ENCODE measurements at regions not wholly inside any gene's neighbourhood (a gene's known extent, or its start where the extent isn't known, plus 50 kb on each side); places are given as distances from the start of the nearest gene placed in this dataset.

DNA sequence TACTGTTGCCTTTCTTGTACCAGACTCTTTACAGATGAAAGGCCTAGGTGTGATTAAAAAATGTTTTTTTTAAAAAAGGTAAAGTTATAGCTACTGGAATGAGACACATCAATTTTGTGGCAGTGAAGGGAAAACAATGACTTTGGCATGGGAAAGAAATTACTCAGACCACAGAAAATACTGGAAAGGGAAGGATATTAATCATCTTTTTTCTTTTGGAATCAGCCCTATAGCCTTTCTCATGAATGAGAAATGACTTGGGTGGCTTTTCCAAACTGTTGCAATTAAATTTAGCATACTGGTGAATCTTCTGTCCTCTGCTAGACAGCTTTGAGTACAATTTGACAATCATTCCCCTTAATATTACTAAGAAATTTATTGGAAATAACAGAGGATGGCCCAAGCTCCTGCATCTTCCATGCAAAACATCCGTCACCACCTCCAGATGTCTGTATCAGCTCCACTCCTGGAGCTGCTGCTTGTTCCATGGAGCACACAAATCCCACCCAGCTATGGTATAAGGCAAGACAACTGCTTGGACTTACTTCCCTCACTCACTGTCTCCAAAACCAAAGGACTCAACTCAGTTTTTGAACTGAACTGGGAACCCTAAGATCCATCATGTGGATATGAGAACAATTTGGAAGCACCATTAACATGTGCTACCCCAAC lies 97.6 kb upstream of the ARSJ start:
- Histone ChIP-seq H3K27ac (no peak overlapping the region), H3K4me3 (no peak overlapping the region), H3K27me3 (replicated peaks; ENCODE audit: insufficient read depth) (no peaks in the 10 kb centered on the region), H3K4me1 (replicated peaks) (no peaks in the 10 kb centered on the region), H3K9me3 (no peaks in the 10 kb centered on the region), H3K36me3 (no peaks in the 10 kb centered on the region)
- 100% methylated on average over 1 of the region's 1 CpG for WGBS
- DNase-seq (ENCODE audit: low spot score), result no peak
- intact Hi-C loops (cut with DNase I), result no loop called here
- TF ChIP-seq POLR2A (IDR thresholded peaks at IDR 0.05) (no peak), POLR2AphosphoS5 (IDR thresholded peaks at IDR 0.05) (no peak)
- TF ChIP-seq, protein P1, sequence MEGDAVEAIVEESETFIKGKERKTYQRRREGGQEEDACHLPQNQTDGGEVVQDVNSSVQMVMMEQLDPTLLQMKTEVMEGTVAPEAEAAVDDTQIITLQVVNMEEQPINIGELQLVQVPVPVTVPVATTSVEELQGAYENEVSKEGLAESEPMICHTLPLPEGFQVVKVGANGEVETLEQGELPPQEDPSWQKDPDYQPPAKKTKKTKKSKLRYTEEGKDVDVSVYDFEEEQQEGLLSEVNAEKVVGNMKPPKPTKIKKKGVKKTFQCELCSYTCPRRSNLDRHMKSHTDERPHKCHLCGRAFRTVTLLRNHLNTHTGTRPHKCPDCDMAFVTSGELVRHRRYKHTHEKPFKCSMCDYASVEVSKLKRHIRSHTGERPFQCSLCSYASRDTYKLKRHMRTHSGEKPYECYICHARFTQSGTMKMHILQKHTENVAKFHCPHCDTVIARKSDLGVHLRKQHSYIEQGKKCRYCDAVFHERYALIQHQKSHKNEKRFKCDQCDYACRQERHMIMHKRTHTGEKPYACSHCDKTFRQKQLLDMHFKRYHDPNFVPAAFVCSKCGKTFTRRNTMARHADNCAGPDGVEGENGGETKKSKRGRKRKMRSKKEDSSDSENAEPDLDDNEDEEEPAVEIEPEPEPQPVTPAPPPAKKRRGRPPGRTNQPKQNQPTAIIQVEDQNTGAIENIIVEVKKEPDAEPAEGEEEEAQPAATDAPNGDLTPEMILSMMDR (IDR thresholded peaks at IDR 0.05), result no peak

DNA sequence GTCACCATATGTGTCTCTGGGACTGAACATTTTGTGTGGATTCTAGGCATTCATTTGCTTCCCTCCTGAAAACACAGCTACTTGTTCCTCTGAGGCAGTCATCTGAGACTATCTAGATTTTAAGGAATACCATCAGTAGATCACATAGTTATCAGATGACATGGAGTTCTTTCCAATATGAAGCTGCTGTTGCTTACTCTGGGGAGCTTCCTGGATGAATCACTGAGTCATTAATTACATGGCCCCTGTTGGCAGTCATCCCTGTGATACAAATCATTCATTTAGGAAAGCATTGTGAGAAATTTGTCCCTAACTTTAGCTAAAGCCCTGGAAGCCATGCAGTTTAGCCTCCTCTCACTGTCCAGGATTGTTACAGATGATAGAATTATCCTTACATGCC lies 98.2 kb upstream of the ARSJ start:
- no peak for TF ChIP-seq POLR2AphosphoS5 (IDR thresholded peaks at IDR 0.05)
- TF ChIP-seq, protein P1 (IDR thresholded peaks at IDR 0.05), result no peak
- no peak for TF ChIP-seq POLR2A (IDR thresholded peaks at IDR 0.05)
- Histone ChIP-seq H3K9me3 (no peaks in the 10 kb centered on the region), H3K4me1 (replicated peaks) (no peaks in the 10 kb centered on the region), H3K4me3 (no peak overlapping the region), H3K27ac (no peak overlapping the region), H3K36me3 (no peaks in the 10 kb centered on the region), H3K27me3 (replicated peaks; ENCODE audit: insufficient read depth) (no peaks in the 10 kb centered on the region)
- no peak for DNase-seq (ENCODE audit: low spot score)
- intact Hi-C loops (cut with DNase I), result no loop called here

DNA sequence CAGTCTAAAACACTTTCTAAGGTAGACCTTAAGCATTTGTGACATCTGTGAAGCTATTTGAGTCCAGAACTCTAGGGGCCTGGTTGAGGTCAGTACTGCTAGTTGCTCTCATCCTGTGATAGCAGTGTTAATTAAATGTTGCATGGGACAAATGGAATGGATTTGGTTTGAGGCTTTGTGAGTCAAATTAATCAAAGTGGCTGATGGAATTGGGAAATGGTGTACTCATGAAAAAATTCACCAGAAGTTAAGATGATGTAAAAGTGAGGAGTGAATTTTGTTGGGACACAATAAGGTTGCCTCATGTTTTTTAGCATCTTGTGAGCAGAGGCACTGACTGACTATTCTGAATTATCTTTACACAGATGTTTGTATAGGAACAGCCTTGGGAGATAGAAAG lies 99.2 kb upstream of the ARSJ start:
- DNase-seq (ENCODE audit: low spot score), result no peak
- H3K36me3 ChIP-seq, result no peaks in the 10 kb centered on the region
- TF ChIP-seq POLR2AphosphoS5 (IDR thresholded peaks at IDR 0.05), result no peak
- TF ChIP-seq, protein P1 (IDR thresholded peaks at IDR 0.05), result no peak
- TF ChIP-seq POLR2A (IDR thresholded peaks at IDR 0.05), result no peak
- no peaks in the 10 kb centered on the region for H3K9me3 ChIP-seq
- no peak overlapping the region for H3K27ac ChIP-seq
- H3K27me3 ChIP-seq (replicated peaks; ENCODE audit: insufficient read depth), result no peaks in the 10 kb centered on the region
- H3K4me1 ChIP-seq (replicated peaks), result no peaks in the 10 kb centered on the region
- intact Hi-C loops (cut with DNase I), result no loop called here
- no peak overlapping the region for H3K4me3 ChIP-seq

DNA sequence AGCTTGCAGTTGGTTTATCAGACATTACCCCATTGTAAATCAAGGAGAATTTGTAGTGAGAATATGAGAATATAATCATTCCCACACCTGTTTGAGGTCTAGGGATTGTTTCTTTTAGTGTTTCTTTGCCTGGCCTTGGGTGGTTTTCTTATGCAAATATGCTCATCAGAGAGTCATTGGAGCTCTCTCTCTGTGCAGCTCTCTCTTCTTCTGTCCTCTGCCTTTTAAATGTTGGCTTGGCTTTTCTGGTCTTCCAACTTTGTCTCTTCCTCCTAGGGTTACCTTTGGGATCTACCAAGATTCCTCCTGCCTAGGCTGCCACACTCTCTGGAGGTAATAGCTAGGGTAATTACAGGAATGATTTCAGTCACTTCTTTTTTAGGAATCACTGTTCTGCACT lies 102.3 kb upstream of the ARSJ start:
- no peak overlapping the region for H3K27ac ChIP-seq
- TF ChIP-seq, protein P1 (IDR thresholded peaks at IDR 0.05), result no peak
- TF ChIP-seq POLR2A (IDR thresholded peaks at IDR 0.05), result no peak
- no peak for TF ChIP-seq POLR2AphosphoS5 (IDR thresholded peaks at IDR 0.05)
- no peaks in the 10 kb centered on the region for H3K27me3 ChIP-seq (replicated peaks; ENCODE audit: insufficient read depth)
- no peaks in the 10 kb centered on the region for H3K9me3 ChIP-seq
- H3K4me3 ChIP-seq, result no peak overlapping the region
- DNase-seq (ENCODE audit: low spot score), result no peak
- no peaks in the 10 kb centered on the region for H3K36me3 ChIP-seq
- intact Hi-C loops (cut with DNase I), result no loop called here
- no peaks in the 10 kb centered on the region for H3K4me1 ChIP-seq (replicated peaks)

DNA sequence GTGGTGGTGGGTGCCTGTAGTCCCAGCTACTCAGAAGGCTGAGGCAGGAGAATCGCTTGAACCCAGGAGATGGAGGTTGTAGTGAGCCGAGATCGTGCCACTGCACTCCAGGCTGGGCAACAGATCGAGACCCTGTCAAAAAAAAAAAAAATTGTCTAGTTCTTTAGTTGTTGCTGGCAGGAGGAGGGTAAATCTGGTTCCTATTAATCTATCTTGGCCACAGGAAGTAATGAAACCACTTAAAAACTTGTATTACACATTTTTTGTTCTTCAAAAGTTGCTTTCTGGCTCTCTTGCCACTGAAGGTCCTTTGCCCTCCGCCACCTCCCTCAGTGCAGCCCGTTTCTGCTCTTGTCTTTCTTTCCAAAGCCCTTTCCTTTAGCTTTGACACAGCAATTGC lies 102.9 kb upstream of the ARSJ start:
- no peaks in the 10 kb centered on the region for H3K27me3 ChIP-seq (replicated peaks; ENCODE audit: insufficient read depth)

More for the DNA sequence above, 102.9 kb upstream of the ARSJ start:
- WGBS, result 88% methylated on average over 6 of the region's 6 CpGs
- Histone ChIP-seq H3K4me3 (no peak overlapping the region), H3K27ac (no peak overlapping the region), H3K9me3 (no peaks in the 10 kb centered on the region), H3K4me1 (replicated peaks) (no peaks in the 10 kb centered on the region), H3K36me3 (no peaks in the 10 kb centered on the region)
- intact Hi-C loops (cut with DNase I), result no loop called here
- TF ChIP-seq POLR2AphosphoS5 (IDR thresholded peaks at IDR 0.05) (no peak), POLR2A (IDR thresholded peaks at IDR 0.05) (no peak)
- TF ChIP-seq, protein P1 (IDR thresholded peaks at IDR 0.05), result no peak
- no peak for DNase-seq (ENCODE audit: low spot score)
